ENCODE measurements at regions not wholly inside any gene's neighbourhood (a gene's known extent, or its start where the extent isn't known, plus 50 kb on each side); places are given as distances from the start of the nearest gene placed in this dataset.

- no peak for DNase-seq (ENCODE audit: low read depth)
These were observed 265.1 kb downstream of the NFKBIZ start for GRCh38 chr3:102114264-102114979.

GRCh38 chr3:102122527-102122926 lies 273.2 kb downstream of the NFKBIZ start:
- DNase-seq (ENCODE audit: low read depth), result no peak

GRCh38 chr3:102123590-102124190 lies 274.4 kb downstream of the NFKBIZ start:
- no peak for DNase-seq (ENCODE audit: low read depth)

GRCh38 chr3:102124282-102124681 lies 275.0 kb downstream of the NFKBIZ start:
- DNase-seq (ENCODE audit: low read depth), result peak; percentile 13

- DNase-seq (ENCODE audit: low read depth), result no peak
These were observed 275.4 kb downstream of the NFKBIZ start for GRCh38 chr3:102124704-102125103.

- no peak for DNase-seq (ENCODE audit: low read depth)
These were observed 276.1 kb downstream of the NFKBIZ start for GRCh38 chr3:102125197-102125993.

GRCh38 chr3:102125994-102126368 lies 276.7 kb downstream of the NFKBIZ start:
- DNase-seq (ENCODE audit: low read depth), result no peak

- peak; percentile 66 for DNase-seq (ENCODE audit: low read depth)
These were observed 280.7 kb downstream of the NFKBIZ start for GRCh38 chr3:102129760-102130608.

- peak; percentile 2 for DNase-seq (ENCODE audit: low read depth)
These were observed 283.1 kb downstream of the NFKBIZ start for GRCh38 chr3:102132370-102132769.

- no peak for DNase-seq (ENCODE audit: low read depth)
These were observed 284.1 kb downstream of the NFKBIZ start for GRCh38 chr3:102133376-102133775.

GRCh38 chr3:102135316-102135715 lies 286.0 kb downstream of the NFKBIZ start:
- DNase-seq (ENCODE audit: low read depth), result no peak

- no peak for DNase-seq (ENCODE audit: low read depth)
These were observed 286.9 kb downstream of the NFKBIZ start for GRCh38 chr3:102136183-102136582.

- no peak for DNase-seq (ENCODE audit: low read depth)
These were observed 290.8 kb downstream of the NFKBIZ start for GRCh38 chr3:102140116-102140515.

- DNase-seq (ENCODE audit: low read depth), result no peak
These were observed 292.0 kb downstream of the NFKBIZ start for GRCh38 chr3:102141096-102141927.

GRCh38 chr3:102141928-102142239 lies 292.6 kb downstream of the NFKBIZ start:
- DNase-seq (ENCODE audit: low read depth), result no peak

GRCh38 chr3:102142379-102143060 lies 292.3 kb upstream of the ZPLD1 start:
- no peak for DNase-seq (ENCODE audit: low read depth)

GRCh38 chr3:102143536-102143935 lies 291.3 kb upstream of the ZPLD1 start:
- no peak for DNase-seq (ENCODE audit: low read depth)

- DNase-seq (ENCODE audit: low read depth), result no peak
These were observed 290.8 kb upstream of the ZPLD1 start for GRCh38 chr3:102144063-102144462.

- DNase-seq (ENCODE audit: low read depth), result no peak
These were observed 286.0 kb upstream of the ZPLD1 start for GRCh38 chr3:102148598-102149337.

GRCh38 chr3:102151935-102152334 lies 282.9 kb upstream of the ZPLD1 start:
- no peak for DNase-seq (ENCODE audit: low read depth)

Data from fibroblast of the conjunctiva (primary cell).